SK-N-SH (cell line): ENCODE measurements at regions not wholly inside any gene's neighbourhood (a gene's known extent, or its start where the extent isn't known, plus 50 kb on each side); places are given as distances from the start of the nearest gene placed in this dataset.

Experiments
- CTCF ChIA-PET: fragments of 300-600, 350-600 bp; formaldehyde crosslinking; extraction: SDS; loops from one replicate; lab custom pipeline; 2021; lab: Yijun Ruan, JAX
- POLR2A ChIA-PET: fragments of 350-600 bp; sonication (Branson Sonifier 250); formaldehyde crosslinking; extraction: SDS; loops from one replicate; lab custom pipeline; 2020; ENCODE audit warnings: antibody characterized with exemption, inconsistent platforms; lab: Yijun Ruan, JAX
- DNase-seq: peaks from one replicate; pipeline ENCODE4 v3.0.0; 2012
- H2AFZ ChIP-seq: fragments of 200-600 bp; sonication (generic); 2 replicates; pipeline ENCODE4 v1.8.1; 2016; ENCODE audit warnings: antibody characterized with exemption, mild to moderate bottlenecking, low read depth
- H3F3A ChIP-seq: fragments of 200-600 bp; sonication (generic); replicated peaks from 2 replicates; pipeline ENCODE3; 2016; ENCODE audit warnings: antibody characterized with exemption, mild to moderate bottlenecking; ENCODE audit not compliant: insufficient read depth
- H3K27ac ChIP-seq, 2 experiments: fragments of 200-500 bp in 1 of 2; fragments of 200-600 bp in 1 of 2; sonication (Bioruptor generic) in 1 of 2; sonication (generic), shearing (Covaris generic) in 1 of 2; 2 replicates each; pipeline versions ENCODE4 v1.5.1 to v1.6.1; 2014 to 2016; ENCODE audit warnings: low read depth in 2 of 2, inconsistent platforms in 1 of 2, low read length in 1 of 2, mild to moderate bottlenecking in 1 of 2, mixed read lengths in 1 of 2
- H3K27me3 ChIP-seq: fragments of 200-600 bp; sonication (generic), shearing (Covaris generic); 2 replicates; pipeline ENCODE4 v1.6.1; 2016; ENCODE audit warnings: mixed run types; ENCODE audit not compliant: insufficient read depth
- H3K36me3 ChIP-seq, 2 experiments: fragments of 200-500 bp in 1 of 2; fragments of 200-600 bp in 1 of 2; sonication (Bioruptor generic) in 1 of 2; sonication (generic) in 1 of 2; replicated peaks in 1 of 2; 2 replicates each; pipeline versions ENCODE3 to v1.5.1; 2014 to 2016; ENCODE audit warnings: low read length in 1 of 2, mild to moderate bottlenecking in 1 of 2; ENCODE audit not compliant: insufficient read depth in 2 of 2, control insufficient read depth in 1 of 2
- H3K4me1 ChIP-seq, 2 experiments: fragments of 200-500 bp in 1 of 2; fragments of 200-600 bp in 1 of 2; sonication (Bioruptor generic) in 1 of 2; sonication (generic), shearing (Covaris generic) in 1 of 2; 2 replicates each; pipeline versions ENCODE4 v1.5.1 to v1.6.1; 2014 to 2016; ENCODE audit warnings: low read depth in 1 of 2, low read length in 1 of 2, mixed run types in 1 of 2; ENCODE audit not compliant: insufficient read depth in 2 of 2, control insufficient read depth in 1 of 2
- H3K4me2 ChIP-seq: fragments of 200-600 bp; sonication (generic), shearing (Covaris generic); 2 replicates; pipeline ENCODE4 v1.6.1; 2017; ENCODE audit warnings: mixed run types
- H3K4me3 ChIP-seq, 2 experiments: fragments of 200-500 bp in 1 of 2; fragments of 200-600 bp in 1 of 2; sonication (Bioruptor generic) in 1 of 2; sonication (generic), shearing (Covaris generic) in 1 of 2; 2 replicates each; pipeline versions ENCODE4 v1.5.1 to v1.8.1; 2014 to 2016; ENCODE audit warnings: low read depth in 2 of 2, inconsistent platforms in 1 of 2, low read length in 1 of 2, mild to moderate bottlenecking in 1 of 2, mixed read lengths in 1 of 2, moderate library complexity in 1 of 2
- H3K79me2 ChIP-seq: fragments of 200-600 bp; sonication (generic); 2 replicates; pipeline ENCODE4 v1.8.1; 2017; ENCODE audit warnings: mild to moderate bottlenecking; ENCODE audit not compliant: insufficient read depth
- H3K9ac ChIP-seq: fragments of 200-600 bp; sonication (generic); 2 replicates; pipeline ENCODE4 v1.6.1; 2017; ENCODE audit warnings: mixed run types
- H3K9me2 ChIP-seq: fragments of 200-600 bp; sonication (generic); 2 replicates; pipeline ENCODE4 v1.6.1; 2017; ENCODE audit warnings: mixed run types
- H3K9me3 ChIP-seq: fragments of 200-600 bp; sonication (generic); 2 replicates; pipeline ENCODE4 v1.6.1; 2017; ENCODE audit warnings: mixed run types, mild to moderate bottlenecking, moderate library complexity
- H4K20me1 ChIP-seq: fragments of 200-600 bp; sonication (generic); 2 replicates; pipeline ENCODE4 v1.6.1; 2017; ENCODE audit warnings: mild to moderate bottlenecking, mixed run types; ENCODE audit not compliant: insufficient read depth
- CHD2 ChIP-seq: fragments of 150-350 bp; IDR thresholded peaks from 2 replicates; pipeline ENCODE4 v1.6.1; 2018; ENCODE audit warnings: low read length; ENCODE audit not compliant: partially characterized antibody
- ELF1 ChIP-seq: IDR thresholded peaks from 2 replicates; pipeline ENCODE4 v1.4.0; 2012
- EP300 ChIP-seq, 2 experiments: IDR thresholded peaks; 2 replicates each; pipeline versions ENCODE4 v1.4.0 to v1.6.1; 2012; ENCODE audit warnings: borderline replicate concordance in 1 of 2, low read depth in 1 of 2, low read length in 1 of 2
- EZH2phosphoT487 ChIP-seq: fragments of 200-600 bp; sonication (generic); IDR thresholded peaks from 2 replicates; pipeline ENCODE4 v1.6.1; 2017; ENCODE audit warnings: low read depth, mixed run types, mild to moderate bottlenecking, antibody characterized with exemption, moderate library complexity, borderline replicate concordance
- FOSL2 ChIP-seq: IDR thresholded peaks from 2 replicates; pipeline ENCODE4 v1.4.0; 2012; ENCODE audit warnings: low read depth, mild to moderate bottlenecking, moderate library complexity, borderline replicate concordance
- FOXJ3 ChIP-seq: sonication (generic); formaldehyde crosslinking; IDR thresholded peaks from 2 replicates; pipeline ENCODE4 v1.5.1; 2020; ENCODE audit warnings: mild to moderate bottlenecking, missing genetic modification reagents
- FOXM1 ChIP-seq: IDR thresholded peaks from 2 replicates; pipeline ENCODE4 v1.4.0; 2012; ENCODE audit warnings: low read depth, mild to moderate bottlenecking
- JUND ChIP-seq: IDR thresholded peaks from 2 replicates; pipeline ENCODE4 v1.4.0; 2012
- MEF2A ChIP-seq: IDR thresholded peaks from 2 replicates; pipeline ENCODE4 v1.4.0; 2012; ENCODE audit warnings: low read depth, borderline replicate concordance
- NFIC ChIP-seq: IDR thresholded peaks from 2 replicates; pipeline ENCODE4 v1.4.0; 2012; ENCODE audit warnings: borderline replicate concordance
- NRF1 ChIP-seq: IDR thresholded peaks from 2 replicates; pipeline ENCODE4 v1.6.1; 2012; ENCODE audit warnings: low read depth, mild to moderate bottlenecking, low read length
- RAD21 ChIP-seq: IDR thresholded peaks from 2 replicates; pipeline ENCODE4 v1.6.1; 2012; ENCODE audit warnings: mild to moderate bottlenecking, low read length
- SIN3A ChIP-seq: IDR thresholded peaks from 2 replicates; pipeline ENCODE4 v1.6.1; 2012; ENCODE audit warnings: low read depth, mild to moderate bottlenecking, low read length, moderate library complexity, borderline replicate concordance
- SMC3 ChIP-seq: IDR thresholded peaks from 2 replicates; pipeline ENCODE4 v1.6.1; 2012; ENCODE audit warnings: low read depth, low read length, improper control_type of control experiment
- TCF12 ChIP-seq: IDR thresholded peaks from 2 replicates; pipeline ENCODE4 v1.4.0; 2012
- YY1 ChIP-seq: IDR thresholded peaks from 2 replicates; pipeline ENCODE4 v1.4.0; 2012; ENCODE audit warnings: low read depth, mild to moderate bottlenecking
- WGBS: methylation state at CpG from one replicate; pipeline ENCODE4 v1.1.6; 2017; ENCODE audit warnings: low lambda C conversion rate; 5-methylcytosine and 5-hydroxymethylcytosine counted together
- TF ChIP-seq, protein P1 (sequence below): IDR thresholded peaks from 2 replicates; pipeline ENCODE4; 2012
- TF ChIP-seq, protein P2 (sequence below): fragments of 150-350 bp; IDR thresholded peaks from 2 replicates; pipeline ENCODE4 v1.6.1; 2016; ENCODE audit warnings: mild to moderate bottlenecking, low read depth, low read length
- TF ChIP-seq, protein P3 (sequence below): IDR thresholded peaks from 2 replicates; pipeline ENCODE4 v1.6.1; 2012; ENCODE audit warnings: mild to moderate bottlenecking, low read depth, low read length, moderate library complexity
- TF ChIP-seq, protein P4 (sequence below): IDR thresholded peaks from 2 replicates; pipeline ENCODE4 v1.4.0; 2012; ENCODE audit warnings: low read depth
- TF ChIP-seq, protein P5 (sequence below): fragments of 150-350 bp; IDR thresholded peaks from 2 replicates; pipeline ENCODE4 v1.6.1; 2017; ENCODE audit warnings: antibody characterized with exemption, low read length, low read depth, borderline replicate concordance

DNA sequence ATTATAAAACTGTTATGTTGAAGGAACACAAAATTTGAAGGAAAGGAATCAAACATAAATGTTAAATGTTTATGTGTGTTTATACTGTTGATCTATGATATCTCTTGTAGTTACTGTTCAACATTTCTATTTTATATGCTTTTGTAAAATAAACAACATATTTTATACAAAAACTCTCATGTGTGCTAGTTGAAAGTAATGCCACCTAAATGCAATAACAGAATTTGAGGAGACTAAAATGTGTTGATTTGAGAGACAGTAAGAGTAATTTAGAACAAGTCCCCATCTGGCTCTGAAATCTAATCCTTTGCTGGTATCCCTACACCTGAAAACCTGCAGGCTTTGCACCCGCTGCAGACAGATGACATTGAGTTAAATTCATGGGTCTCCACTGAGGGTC is 95.7 kb upstream of the TOP3B start (continued):
- TF ChIP-seq, protein P1, sequence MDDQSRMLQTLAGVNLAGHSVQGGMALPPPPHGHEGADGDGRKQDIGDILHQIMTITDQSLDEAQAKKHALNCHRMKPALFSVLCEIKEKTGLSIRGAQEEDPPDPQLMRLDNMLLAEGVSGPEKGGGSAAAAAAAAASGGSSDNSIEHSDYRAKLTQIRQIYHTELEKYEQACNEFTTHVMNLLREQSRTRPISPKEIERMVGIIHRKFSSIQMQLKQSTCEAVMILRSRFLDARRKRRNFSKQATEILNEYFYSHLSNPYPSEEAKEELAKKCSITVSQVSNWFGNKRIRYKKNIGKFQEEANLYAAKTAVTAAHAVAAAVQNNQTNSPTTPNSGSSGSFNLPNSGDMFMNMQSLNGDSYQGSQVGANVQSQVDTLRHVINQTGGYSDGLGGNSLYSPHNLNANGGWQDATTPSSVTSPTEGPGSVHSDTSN, result no peak
- TF ChIP-seq SIN3A (no peak), YY1 (no peak), FOXM1 (no peak), NRF1 (no peak), CHD2 (no peak)
- TF ChIP-seq, protein P2, sequence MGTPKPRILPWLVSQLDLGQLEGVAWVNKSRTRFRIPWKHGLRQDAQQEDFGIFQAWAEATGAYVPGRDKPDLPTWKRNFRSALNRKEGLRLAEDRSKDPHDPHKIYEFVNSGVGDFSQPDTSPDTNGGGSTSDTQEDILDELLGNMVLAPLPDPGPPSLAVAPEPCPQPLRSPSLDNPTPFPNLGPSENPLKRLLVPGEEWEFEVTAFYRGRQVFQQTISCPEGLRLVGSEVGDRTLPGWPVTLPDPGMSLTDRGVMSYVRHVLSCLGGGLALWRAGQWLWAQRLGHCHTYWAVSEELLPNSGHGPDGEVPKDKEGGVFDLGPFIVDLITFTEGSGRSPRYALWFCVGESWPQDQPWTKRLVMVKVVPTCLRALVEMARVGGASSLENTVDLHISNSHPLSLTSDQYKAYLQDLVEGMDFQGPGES, result no peak

DNA sequence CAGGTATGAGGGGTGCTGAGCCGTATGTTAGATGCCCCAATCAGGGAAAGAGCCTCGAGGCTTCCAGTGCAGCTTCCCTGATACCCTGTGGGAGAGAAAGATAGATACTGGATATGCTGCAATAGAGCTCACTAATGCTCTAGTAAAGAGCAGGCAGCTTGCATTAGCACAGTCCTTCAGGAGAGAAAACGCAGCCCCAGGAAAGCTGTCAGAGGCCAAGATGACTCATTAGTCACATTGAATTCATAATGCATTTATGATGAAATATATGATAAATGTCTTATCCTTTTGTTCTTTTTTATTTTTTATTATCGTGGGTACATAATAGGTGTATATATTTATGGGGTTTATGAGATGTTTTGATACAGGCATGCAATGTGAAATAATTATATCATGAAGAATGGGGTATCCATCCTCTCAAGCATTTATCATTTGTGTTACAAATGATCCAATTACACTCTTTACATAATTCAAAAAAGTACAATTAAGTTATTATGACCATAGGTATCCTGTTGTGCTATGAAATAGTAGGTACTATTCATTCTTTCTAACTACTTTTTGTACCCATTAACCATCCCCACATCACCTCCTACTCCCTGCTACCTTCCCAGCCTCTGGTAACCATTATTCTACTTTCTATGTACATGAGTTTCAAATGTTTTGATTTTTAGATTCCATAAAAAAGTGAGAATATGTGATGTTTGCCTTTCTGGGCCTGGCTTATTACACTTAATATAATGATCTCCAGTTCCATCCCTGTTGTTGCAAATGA is 94.5 kb upstream of the TOP3B start:
- peak; percentile 36 for DNase-seq
- H3K9ac ChIP-seq, result no peak overlapping the region
- H3K36me3 ChIP-seq, result no peaks in the 10 kb centered on the region
- H3K4me3 ChIP-seq, result no peak overlapping the region
- no peaks in the 10 kb centered on the region for H3F3A ChIP-seq
- no peak overlapping the region for H2AFZ ChIP-seq
- peaks cover 0 to 8% of the 10 kb centered on the region in 2 experiments; a peak in 2 of 4 replicates for H3K4me1 ChIP-seq
- H3K9me2 ChIP-seq, result no peaks in the 10 kb centered on the region
- H3K79me2 ChIP-seq, result no peaks in the 10 kb centered on the region
- no peaks in the 10 kb centered on the region for H3K9me3 ChIP-seq
- H3K27me3 ChIP-seq, result peaks cover 8% of the 10 kb centered on the region; the same call in 1 of the 2 replicates
- ChIA-PET CTCF (interaction anchor here (1.1 kb wide), 1 partner anchor 10 kb away, joined by 3 read pairs; no protein-coding TSS in a partner anchor), POLR2A (no interaction called here)
- peak overlapping the region; percentile 8 to 28; a peak in 1 of 4 replicates for H3K27ac ChIP-seq
- H3K4me2 ChIP-seq, result peak overlapping the region; percentile 12; the same call in 1 of the 2 replicates
- no peaks in the 10 kb centered on the region for H4K20me1 ChIP-seq
- WGBS, result 6% methylated on average over 4 of the region's 4 CpGs
- TF ChIP-seq ELF1, result no peak
- TF ChIP-seq JUND, result peak; percentile 56
- TF ChIP-seq, protein P3, sequence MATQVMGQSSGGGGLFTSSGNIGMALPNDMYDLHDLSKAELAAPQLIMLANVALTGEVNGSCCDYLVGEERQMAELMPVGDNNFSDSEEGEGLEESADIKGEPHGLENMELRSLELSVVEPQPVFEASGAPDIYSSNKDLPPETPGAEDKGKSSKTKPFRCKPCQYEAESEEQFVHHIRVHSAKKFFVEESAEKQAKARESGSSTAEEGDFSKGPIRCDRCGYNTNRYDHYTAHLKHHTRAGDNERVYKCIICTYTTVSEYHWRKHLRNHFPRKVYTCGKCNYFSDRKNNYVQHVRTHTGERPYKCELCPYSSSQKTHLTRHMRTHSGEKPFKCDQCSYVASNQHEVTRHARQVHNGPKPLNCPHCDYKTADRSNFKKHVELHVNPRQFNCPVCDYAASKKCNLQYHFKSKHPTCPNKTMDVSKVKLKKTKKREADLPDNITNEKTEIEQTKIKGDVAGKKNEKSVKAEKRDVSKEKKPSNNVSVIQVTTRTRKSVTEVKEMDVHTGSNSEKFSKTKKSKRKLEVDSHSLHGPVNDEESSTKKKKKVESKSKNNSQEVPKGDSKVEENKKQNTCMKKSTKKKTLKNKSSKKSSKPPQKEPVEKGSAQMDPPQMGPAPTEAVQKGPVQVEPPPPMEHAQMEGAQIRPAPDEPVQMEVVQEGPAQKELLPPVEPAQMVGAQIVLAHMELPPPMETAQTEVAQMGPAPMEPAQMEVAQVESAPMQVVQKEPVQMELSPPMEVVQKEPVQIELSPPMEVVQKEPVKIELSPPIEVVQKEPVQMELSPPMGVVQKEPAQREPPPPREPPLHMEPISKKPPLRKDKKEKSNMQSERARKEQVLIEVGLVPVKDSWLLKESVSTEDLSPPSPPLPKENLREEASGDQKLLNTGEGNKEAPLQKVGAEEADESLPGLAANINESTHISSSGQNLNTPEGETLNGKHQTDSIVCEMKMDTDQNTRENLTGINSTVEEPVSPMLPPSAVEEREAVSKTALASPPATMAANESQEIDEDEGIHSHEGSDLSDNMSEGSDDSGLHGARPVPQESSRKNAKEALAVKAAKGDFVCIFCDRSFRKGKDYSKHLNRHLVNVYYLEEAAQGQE, result no peak
- no peak for TF ChIP-seq MEF2A
- TF ChIP-seq, protein P2, result no peak
- TF ChIP-seq FOSL2, result peak; percentile 36; the same call in 1 of the 2 replicates
- TF ChIP-seq, protein P4, sequence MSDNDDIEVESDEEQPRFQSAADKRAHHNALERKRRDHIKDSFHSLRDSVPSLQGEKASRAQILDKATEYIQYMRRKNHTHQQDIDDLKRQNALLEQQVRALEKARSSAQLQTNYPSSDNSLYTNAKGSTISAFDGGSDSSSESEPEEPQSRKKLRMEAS, result no peak
- TF ChIP-seq CHD2, result no peak
- 0 out of 4 replicates have a peak, but pooled peaks of 1 of the 2 experiments have one; percentile 13 for TF ChIP-seq EP300 (IDR thresholded peaks at IDR 0.05; ENCODE audit: borderline replicate concordance in 1 of 2, low read depth in 1 of 2, low read length in 1 of 2)
- no peak for TF ChIP-seq RAD21
- TF ChIP-seq, protein P1, result peak; percentile 77
- no peak for TF ChIP-seq NFIC
- peak; percentile 81 for TF ChIP-seq TCF12
- TF ChIP-seq, protein P5, sequence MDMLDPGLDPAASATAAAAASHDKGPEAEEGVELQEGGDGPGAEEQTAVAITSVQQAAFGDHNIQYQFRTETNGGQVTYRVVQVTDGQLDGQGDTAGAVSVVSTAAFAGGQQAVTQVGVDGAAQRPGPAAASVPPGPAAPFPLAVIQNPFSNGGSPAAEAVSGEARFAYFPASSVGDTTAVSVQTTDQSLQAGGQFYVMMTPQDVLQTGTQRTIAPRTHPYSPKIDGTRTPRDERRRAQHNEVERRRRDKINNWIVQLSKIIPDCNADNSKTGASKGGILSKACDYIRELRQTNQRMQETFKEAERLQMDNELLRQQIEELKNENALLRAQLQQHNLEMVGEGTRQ, result no peak
- no peak for TF ChIP-seq SMC3
- TF ChIP-seq FOXJ3 (CRISPR knock-in tag), result no peak
- no peak for TF ChIP-seq EZH2phosphoT487
